GM21786 (cell line): ENCODE measurements at regions not wholly inside any gene's neighbourhood (a gene's known extent, or its start where the extent isn't known, plus 50 kb on each side); places are given as distances from the start of the nearest gene placed in this dataset.

Source experiments
- ATAC-seq: cut with Tn5 transposase; IDR thresholded peaks from one replicate; pipeline ENCODE4 v1.9.1; 2021; ENCODE audit not compliant: unreplicated experiment

DNA sequence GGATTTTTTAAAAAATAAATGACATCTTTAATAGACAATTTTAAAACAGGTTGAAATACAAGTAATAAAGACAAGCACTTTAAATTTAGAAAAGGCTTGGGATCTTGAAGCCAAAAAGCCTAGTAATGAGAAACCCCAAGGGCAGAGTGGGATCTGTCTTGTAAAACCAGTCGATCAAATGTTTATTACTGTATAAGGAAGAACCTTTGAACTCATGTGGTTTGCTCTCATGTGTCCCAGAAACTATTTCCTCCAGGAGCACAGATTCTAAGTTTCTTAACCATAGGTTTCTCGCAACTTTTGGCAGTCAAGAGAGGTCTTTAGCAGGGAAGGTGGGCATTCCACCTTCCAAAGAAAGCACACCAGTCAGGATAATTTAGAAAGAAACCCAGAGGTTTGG lies 541.7 kb upstream of the BTBD3 start:
- ATAC-seq: no peak

- no peak for ATAC-seq
These were observed 541.3 kb upstream of the BTBD3 start for GRCh38 chr20:11376420-11376819.

DNA sequence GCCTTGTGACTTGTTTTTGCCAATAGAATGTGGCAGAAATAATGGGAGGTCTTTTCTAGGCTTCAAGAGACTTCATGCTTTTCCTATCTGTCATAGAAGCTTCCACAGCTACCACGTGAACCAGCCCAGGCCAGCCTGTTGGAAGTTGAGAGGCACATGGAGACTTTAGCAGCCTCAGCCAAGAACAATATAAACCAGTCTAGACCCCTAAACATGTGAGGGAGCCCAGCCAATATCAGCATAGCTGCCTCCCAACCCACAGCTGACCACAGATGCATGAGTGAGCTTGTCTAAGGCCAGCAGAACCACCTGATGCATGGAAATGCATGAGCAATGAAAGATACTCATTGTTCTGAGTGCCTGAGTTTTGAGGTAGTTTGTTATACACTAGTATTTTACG lies 540.7 kb upstream of the BTBD3 start:
- no peak for ATAC-seq

- ATAC-seq: no peak
These were observed 539.9 kb upstream of the BTBD3 start for GRCh38 chr20:11377761-11378160.

DNA sequence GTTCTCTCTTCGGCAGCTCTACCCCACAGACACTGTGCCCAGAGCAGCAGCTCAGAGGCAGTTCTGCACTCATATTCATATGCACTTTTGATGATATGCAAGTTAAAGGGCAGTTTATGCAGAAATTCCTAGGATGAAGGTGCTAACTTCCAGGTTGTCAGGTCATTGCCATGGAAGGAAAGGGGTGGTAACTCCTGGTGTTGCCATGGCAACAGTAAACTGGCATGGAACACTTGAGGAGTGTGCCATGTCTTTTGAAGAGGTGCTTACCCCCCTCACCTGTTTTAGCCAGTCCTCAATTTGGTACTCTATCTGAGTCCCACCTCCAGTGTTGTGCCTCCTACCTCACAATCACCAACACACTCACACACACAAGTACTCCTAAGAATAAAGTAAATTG lies 539.4 kb upstream of the BTBD3 start:
- ATAC-seq: no peak

DNA sequence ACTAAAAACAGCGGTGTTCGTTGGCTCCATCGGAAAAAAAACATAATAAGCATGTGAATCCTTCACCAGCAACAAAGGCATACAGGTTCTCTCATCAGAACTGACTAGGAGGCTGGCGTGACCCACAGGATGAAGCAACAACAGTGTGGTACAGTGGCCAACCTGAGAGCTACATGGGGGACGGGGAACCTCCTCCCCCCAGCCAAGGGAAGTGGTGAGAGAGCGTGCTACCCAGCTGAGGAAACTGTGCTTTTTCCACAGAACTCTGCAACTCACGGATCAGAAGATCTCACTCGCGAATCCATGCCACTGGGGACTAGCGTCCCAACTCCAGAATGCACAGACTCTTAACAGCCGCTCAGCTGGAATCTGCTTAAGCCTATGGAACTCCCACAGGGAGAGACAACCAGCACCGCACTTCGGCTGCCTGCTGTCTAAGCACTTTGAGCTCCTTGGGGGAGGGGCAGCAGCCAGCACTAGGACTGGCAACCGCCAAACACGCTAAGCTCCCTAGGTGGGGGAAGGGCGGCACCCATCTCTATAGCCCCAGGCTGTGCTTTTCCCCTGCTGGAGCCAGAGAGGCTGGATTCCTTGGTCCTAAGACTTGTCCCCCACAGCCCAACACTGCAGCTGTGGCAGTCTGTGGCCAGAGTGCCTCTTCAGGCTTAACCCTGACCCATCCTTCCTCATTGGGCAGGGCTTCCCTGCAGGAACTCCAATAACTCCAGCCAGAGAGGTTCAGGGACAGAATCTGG lies 538.3 kb upstream of the BTBD3 start:
- ATAC-seq: no peak

- no peak for ATAC-seq
These were observed 537.4 kb upstream of the BTBD3 start for GRCh38 chr20:11380283-11380682.

DNA sequence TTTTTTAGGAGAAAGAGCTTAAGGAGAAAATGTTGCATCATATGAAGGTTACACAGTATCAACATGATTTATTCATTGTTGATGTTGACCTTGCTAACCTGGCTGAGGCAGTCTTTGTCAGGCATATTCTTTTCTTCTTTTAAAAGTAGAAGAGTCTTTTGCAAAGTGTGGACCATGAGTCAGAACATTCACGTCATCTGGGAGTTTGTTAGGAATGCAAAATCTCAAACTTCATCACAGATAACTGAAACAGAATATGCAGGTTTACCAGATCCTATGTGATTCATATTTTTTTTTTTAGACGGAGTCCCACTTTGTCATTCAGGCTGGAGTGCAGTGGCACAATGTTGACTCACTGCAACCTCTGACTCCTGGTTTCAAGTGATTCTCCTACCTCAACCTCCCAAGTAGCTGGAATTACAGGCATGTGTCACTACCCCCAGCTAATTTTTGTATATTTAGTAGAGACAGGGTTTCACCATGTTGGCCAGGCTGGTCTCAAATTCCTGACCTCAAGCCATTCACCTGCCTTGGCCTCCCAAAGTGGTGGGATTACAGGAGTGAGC lies 530.4 kb upstream of the BTBD3 start:
- no peak for ATAC-seq

GRCh38 chr20:11389186-11389585 lies 528.5 kb upstream of the BTBD3 start:
- ATAC-seq: no peak

DNA sequence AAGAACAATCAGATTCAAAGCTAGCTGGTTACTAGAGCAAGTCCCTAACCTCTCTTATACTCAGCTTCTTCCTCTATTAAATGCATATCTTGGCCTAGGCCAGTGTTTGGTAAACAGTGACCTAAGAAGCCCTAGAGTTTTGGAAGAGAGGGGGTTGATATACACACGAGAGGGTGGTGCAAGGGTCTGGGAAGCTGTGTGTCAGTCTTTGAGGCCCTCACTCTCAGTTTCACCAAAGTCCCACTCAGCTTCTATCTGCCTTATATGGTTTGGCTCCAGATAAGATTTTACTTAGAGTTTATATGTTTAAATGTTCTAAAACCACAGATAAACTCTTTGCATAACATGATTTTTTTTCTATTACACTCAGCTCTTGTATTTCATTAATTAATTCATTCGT lies 526.1 kb upstream of the BTBD3 start:
- ATAC-seq: no peak

DNA sequence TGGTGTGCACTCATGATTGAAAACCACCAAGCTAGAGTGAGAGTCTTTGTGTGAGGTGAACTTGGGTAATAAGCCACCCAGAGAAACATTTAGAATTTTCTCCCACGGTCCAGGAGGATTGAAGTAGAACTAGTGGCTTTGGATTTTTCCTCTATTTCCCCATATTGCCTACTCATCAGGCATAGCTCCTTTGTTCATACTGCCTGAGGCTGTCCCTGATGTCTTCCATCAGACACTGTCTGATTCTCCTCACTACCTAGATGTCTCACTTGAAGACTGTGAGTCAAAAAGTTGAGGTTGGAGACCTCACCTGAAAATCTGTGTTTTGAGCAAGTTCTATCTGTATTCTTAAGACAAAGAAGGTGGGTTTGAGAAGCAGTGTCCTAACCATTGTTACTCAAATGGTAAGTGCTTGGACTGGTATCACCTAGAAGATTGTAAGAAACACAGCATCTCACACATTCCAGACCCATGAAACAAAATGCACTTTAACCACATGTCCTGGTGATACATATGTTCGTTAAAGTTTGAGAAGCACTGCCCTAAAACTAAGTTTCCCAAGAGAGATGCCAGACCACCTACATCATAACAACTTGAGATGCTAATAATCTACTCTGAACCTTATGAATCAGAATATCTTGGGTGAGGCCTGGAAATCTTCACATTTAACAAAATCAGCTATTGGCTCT lies 523.4 kb upstream of the BTBD3 start:
- ATAC-seq: no peak

DNA sequence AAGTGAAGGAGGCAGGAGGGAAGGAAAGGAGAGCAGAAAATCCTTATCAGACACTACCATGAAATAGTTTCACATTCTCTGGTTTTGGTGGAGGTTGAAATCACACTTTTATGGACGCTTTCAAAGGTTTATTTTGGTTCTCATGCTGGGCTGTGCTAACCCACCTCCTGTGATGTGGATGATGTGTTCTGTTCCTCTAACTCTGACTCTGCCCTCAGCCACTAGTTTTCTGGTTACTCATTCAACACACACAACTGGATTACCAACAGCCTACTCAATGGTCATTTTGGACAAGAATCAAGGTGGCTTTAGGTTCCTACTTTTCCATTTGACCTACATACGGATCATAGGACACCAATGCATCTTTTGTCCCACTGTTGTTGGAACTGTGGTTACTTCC lies 522.1 kb upstream of the BTBD3 start:
- ATAC-seq: no peak

GRCh38 chr20:11401988-11402387 lies 515.7 kb upstream of the BTBD3 start:
- peak; percentile 77 for ATAC-seq

DNA sequence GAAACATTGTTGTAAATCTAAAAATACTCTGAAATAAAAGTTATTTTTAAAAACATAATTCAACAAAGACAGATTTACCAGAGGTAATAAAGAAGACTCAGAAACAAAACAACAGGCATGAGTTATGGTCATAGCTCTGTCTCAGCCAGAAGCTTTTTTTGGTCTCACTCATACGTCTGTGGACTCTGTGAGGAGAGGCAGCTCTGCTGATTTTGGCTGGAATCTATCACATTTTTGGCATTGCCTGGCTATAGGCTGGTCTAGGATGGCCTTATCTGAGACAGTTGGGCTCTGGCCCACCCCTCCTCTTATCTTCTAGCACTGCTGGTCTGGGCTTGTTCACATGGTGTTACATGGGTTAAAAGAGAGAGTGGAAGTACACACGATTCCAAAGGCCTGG lies 514.0 kb upstream of the BTBD3 start:
- no peak for ATAC-seq

DNA sequence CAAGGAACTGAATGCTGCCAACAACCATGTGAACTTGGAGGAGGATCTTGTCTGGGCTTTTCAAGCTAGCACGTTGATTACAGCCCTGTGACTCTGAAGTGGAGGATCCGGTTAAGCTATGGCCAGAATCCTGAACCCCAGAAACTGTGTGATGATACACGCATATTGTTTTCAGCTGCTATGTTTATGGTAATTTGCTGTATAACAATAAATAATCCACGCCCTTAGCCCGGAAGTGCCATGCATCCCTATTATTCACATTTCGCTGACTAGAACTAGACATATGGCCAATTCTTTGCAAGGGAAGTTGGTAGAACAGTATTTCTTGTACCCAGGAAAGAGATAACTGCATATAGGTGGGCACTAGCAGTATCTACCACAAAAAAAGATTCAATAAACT lies 510.8 kb upstream of the BTBD3 start:
- ATAC-seq: no peak

GRCh38 chr20:11409561-11409960 lies 508.1 kb upstream of the BTBD3 start:
- ATAC-seq: no peak

- ATAC-seq: no peak
These were observed 505.9 kb upstream of the BTBD3 start for GRCh38 chr20:11411765-11412164.

DNA sequence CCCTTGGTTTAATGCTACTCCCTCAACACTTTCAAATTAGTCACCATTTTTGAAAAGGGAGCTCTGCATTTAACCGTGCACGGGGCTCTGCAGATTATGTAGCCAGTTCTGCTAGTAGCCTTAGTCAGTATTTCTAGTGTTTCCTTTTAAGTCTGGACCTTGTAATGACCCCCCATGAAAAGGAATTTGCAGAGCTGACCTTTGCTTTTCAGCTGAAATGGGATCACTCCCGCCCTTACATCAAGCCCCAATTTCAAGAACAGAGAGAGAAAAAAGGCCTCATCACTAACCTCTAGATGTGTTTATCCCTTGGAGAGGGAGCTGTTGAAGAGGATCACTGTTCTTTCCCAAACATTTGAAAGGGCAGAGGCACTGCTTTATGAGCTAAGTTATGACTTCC lies 490.7 kb upstream of the BTBD3 start:
- ATAC-seq: no peak

DNA sequence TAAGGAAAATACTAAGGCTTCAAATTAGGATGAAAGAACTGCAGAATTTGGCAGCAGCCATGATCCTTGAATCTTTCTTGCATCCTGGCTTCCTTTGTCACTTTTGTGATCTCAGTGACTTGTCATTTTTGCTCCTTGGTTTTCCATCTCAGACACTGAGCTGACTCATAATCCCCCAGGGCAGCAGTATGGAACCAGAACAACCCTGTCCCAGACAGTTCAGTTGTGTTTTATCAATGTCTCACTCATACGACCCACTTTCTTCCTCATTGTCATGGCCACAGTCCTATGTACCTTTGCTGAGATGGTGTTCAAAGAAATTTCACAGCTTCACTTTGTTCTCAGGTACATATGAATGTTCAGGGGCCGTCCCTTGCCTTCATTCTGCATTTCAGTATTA lies 488.5 kb upstream of the BTBD3 start:
- no peak for ATAC-seq

DNA sequence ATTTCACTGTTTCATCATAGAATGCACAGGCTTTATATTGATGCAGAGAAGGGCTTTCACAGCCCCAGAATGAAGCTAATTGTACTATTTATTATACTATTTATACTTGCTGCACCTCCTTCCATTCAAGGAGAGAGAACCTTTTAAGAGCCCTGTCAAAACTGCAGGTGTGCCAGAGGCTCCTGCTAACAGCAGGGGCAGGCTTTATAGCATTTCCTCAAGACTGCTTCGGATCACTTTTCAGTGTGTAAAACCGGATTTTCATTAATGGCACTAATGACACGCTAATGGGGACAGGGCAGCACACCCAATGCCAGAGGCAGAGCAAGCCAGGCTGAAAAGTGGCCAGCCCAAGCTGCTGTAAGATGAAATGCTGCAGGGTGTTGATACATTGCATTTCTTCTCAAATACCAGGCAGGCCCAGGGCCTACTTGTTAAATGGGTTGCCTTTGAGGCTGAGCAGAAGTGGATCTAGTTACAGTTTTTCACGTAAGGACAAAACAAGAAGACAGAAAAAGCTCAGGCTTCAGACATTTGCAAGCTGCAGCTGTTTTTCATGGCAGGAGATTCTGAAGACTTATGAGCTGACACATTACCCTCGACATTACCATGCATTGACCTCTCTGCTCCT lies 487.7 kb upstream of the BTBD3 start:
- ATAC-seq: no peak

GRCh38 chr20:11430652-11431051 lies 487.0 kb upstream of the BTBD3 start:
- no peak for ATAC-seq

DNA sequence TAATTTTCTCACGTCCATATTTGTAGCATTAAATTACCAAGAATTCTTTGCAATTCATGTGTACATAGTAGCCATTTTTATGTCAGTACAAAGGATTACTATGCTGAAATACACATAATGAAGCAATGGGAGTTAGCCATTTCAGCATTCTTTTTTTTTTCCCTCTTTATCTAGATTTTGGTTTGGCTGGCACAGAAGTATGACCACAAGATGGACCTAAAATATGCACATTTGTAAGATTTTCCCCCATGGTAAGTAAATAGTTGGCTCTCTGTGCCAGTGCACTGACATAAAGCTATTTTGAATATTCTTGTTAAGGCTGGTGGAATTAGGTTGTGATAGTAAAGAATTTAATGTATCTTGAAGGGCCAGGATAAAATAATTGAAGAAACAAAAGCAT lies 486.1 kb upstream of the BTBD3 start:
- no peak for ATAC-seq
